ENCODE measurements at regions not wholly inside any gene's neighbourhood (a gene's known extent, or its start where the extent isn't known, plus 50 kb on each side); places are given as distances from the start of the nearest gene placed in this dataset.
"Not testable (repeated sequence)": the region's sequence is repeated elsewhere in the genome, so short reads cannot be mapped to it uniquely, and the experiment has no call there.

- no peaks in the 10 kb centered on the region for H3K4me1 ChIP-seq
- no peaks in the 10 kb centered on the region for H3K9me3 ChIP-seq
- H3K4me3 ChIP-seq = no peak overlapping the region
- no peak for TF ChIP-seq POLR2A (IDR thresholded peaks at IDR 0.05)
- TF ChIP-seq, protein P1, sequence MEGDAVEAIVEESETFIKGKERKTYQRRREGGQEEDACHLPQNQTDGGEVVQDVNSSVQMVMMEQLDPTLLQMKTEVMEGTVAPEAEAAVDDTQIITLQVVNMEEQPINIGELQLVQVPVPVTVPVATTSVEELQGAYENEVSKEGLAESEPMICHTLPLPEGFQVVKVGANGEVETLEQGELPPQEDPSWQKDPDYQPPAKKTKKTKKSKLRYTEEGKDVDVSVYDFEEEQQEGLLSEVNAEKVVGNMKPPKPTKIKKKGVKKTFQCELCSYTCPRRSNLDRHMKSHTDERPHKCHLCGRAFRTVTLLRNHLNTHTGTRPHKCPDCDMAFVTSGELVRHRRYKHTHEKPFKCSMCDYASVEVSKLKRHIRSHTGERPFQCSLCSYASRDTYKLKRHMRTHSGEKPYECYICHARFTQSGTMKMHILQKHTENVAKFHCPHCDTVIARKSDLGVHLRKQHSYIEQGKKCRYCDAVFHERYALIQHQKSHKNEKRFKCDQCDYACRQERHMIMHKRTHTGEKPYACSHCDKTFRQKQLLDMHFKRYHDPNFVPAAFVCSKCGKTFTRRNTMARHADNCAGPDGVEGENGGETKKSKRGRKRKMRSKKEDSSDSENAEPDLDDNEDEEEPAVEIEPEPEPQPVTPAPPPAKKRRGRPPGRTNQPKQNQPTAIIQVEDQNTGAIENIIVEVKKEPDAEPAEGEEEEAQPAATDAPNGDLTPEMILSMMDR (IDR thresholded peaks at IDR 0.05) = no peak
- 42 to 43% methylated on average over 2 of the region's 2 CpGs for WGBS, 2 donors
- no peak overlapping the region for H3K27ac ChIP-seq
- no peaks in the 10 kb centered on the region for H3K27me3 ChIP-seq
- intact Hi-C loops (cut with DNase I) = no loop called here
- ATAC-seq (no peak), DNase-seq (no peak)
- H3K36me3 ChIP-seq (replicated peaks in 1 of 2; ENCODE audit: insufficient read depth in 1 of 2, low read depth in 2 of 2) = no peaks in the 10 kb centered on the region
Observed at GRCh38 chr9:74056023-74056422, 441.1 kb upstream of the RORB start.

- H3K4me3 ChIP-seq; H3K4me1 ChIP-seq; intact Hi-C loops (cut with DNase I); H3K9me3 ChIP-seq; DNase-seq; H3K27ac ChIP-seq; H3K27me3 ChIP-seq; H3K36me3 ChIP-seq (replicated peaks in 1 of 2; ENCODE audit: insufficient read depth in 1 of 2, low read depth in 2 of 2); ATAC-seq: not testable (repeated sequence)
Observed at GRCh38 chr9:74057051-74057450, 440.1 kb upstream of the RORB start.

DNA sequence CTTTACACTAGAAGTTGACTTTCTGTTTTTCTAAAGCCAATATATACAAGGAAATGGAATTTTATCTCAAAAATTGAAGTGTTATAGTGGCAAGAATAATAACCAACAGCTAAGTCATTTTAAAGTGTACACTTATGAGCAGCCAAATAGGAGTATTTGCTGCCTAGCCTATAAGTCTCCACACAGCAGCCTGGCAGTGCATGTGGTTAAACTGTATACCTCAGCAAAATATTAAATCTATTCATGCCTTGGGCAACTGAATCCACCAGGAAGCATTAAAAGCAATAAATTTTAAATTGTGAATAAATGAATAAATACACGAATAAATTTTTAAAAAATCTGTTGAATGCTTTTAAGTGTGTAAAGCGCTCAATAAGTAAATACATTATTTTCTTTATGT, 432.4 kb upstream of the RORB start:
- 43 to 88% methylated on average over 2 of the region's 2 CpGs for WGBS, 2 donors
- intact Hi-C loops (cut with DNase I) = no loop called here
- ATAC-seq = no peak
- TF ChIP-seq, protein P1 (IDR thresholded peaks at IDR 0.05) = no peak
- TF ChIP-seq POLR2A (IDR thresholded peaks at IDR 0.05) = no peak
- Histone ChIP-seq H3K4me1 (no peaks in the 10 kb centered on the region), H3K36me3 (replicated peaks in 1 of 2; ENCODE audit: insufficient read depth in 1 of 2, low read depth in 2 of 2) (no peaks in the 10 kb centered on the region), H3K9me3 (no peaks in the 10 kb centered on the region), H3K27ac (no peak overlapping the region), H3K4me3 (no peak overlapping the region), H3K27me3 (no peaks in the 10 kb centered on the region)
- DNase-seq = no peak

GRCh38 chr9:74066128-74066527, 431.0 kb upstream of the RORB start:
- no peaks in the 10 kb centered on the region for H3K36me3 ChIP-seq (replicated peaks in 1 of 2; ENCODE audit: insufficient read depth in 1 of 2, low read depth in 2 of 2)
- ATAC-seq (no peak), DNase-seq (no peak)
- no peaks in the 10 kb centered on the region for H3K4me1 ChIP-seq
- TF ChIP-seq, protein P1 (IDR thresholded peaks at IDR 0.05) = no peak
- TF ChIP-seq POLR2A (IDR thresholded peaks at IDR 0.05) = no peak
- H3K9me3 ChIP-seq = no peaks in the 10 kb centered on the region
- H3K27me3 ChIP-seq = no peaks in the 10 kb centered on the region
- no peak overlapping the region for H3K4me3 ChIP-seq
- intact Hi-C loops (cut with DNase I) = no loop called here
- H3K27ac ChIP-seq = no peak overlapping the region
- WGBS, 2 donors = 29 to 45% methylated on average over 2 of the region's 2 CpGs

DNA sequence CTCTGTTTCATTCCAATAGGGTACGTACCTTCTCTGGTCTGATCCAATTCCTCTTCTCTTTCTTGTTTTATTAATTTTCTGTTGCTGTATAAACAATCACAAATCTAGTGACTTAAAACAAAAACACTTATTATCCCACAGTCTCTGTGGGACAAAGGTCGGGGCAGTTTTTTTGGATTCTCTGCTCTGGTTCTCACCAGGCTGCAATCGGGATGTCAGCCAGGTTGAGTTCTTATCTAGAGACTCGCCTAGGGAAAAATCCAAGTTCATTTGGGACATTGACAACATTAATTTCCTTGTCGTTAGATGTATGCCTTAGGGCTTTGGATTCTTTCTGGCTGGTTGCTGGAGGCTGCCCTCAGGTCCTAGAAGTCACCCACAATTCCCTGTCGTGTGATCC, 430.5 kb upstream of the RORB start:
- Histone ChIP-seq H3K9me3 (no peaks in the 10 kb centered on the region), H3K27me3 (no peaks in the 10 kb centered on the region), H3K4me1 (no peaks in the 10 kb centered on the region), H3K4me3 (no peak overlapping the region), H3K27ac (no peak overlapping the region), H3K36me3 (replicated peaks in 1 of 2; ENCODE audit: insufficient read depth in 1 of 2, low read depth in 2 of 2) (no peaks in the 10 kb centered on the region)
- no peak for ATAC-seq
- WGBS, 2 donors = 28 to 42% methylated on average over 6 of the region's 6 CpGs
- no peak for TF ChIP-seq POLR2A (IDR thresholded peaks at IDR 0.05)
- TF ChIP-seq, protein P1 (IDR thresholded peaks at IDR 0.05) = no peak
- intact Hi-C loops (cut with DNase I) = no loop called here
- no peak for DNase-seq

All from body of pancreas (tissue), 4 donors.